Testis (tissue), 2 donors: ENCODE measurements at regions not wholly inside any gene's neighbourhood (a gene's known extent, or its start where the extent isn't known, plus 50 kb on each side); places are given as distances from the start of the nearest gene placed in this dataset.

Experiments used
- DNase-seq: peaks from one replicate; pipeline ENCODE4 v3.0.0-alpha.2; 2019
- H3K27ac ChIP-seq, 2 donors: fragments of 200-600 bp; sonication (generic); one replicate each; pipeline ENCODE4 v1.5.1; 2019
- H3K27me3 ChIP-seq: fragments of 200-600 bp; sonication (generic); one replicate; pipeline ENCODE4 v1.5.1; 2019
- H3K36me3 ChIP-seq: fragments of 200-600 bp; sonication (generic); one replicate; pipeline ENCODE4 v1.5.1; 2017; ENCODE audit warnings: low read depth; ENCODE audit errors: missing control alignments
- H3K4me1 ChIP-seq: fragments of 200-600 bp; sonication (generic); one replicate; pipeline ENCODE4 v1.5.1; 2019
- H3K4me3 ChIP-seq, 2 donors: fragments of 200-600 bp; sonication (generic); one replicate each; pipeline ENCODE4 v1.5.1; 2017 to 2019
- H3K9me3 ChIP-seq: fragments of 200-600 bp; sonication (generic); one replicate; pipeline ENCODE4 v1.5.1; 2017
- POLR2A ChIP-seq: fragments of 450-650 bp; IDR thresholded peaks from one replicate; pipeline ENCODE4 v1.6.1; 2017; ENCODE audit warnings: antibody characterized with exemption, mild to moderate bottlenecking, moderate library complexity
- WGBS, 2 donors: methylation state at CpG; one replicate each; pipeline ENCODE4 v1.1.5; 2018; 5-methylcytosine and 5-hydroxymethylcytosine counted together
- intact Hi-C: fragments of 100-400 bp; cut with DNase I; formaldehyde crosslinking; loops from one replicate; pipeline ENCODE4 v1.15.1; 2023; ENCODE audit warnings: low total_unique reads
- TF ChIP-seq, protein P1 (sequence below), 3 experiments: fragments of 450-650 bp in 2 of 3; fragments of 200-600 bp in 1 of 3; sonication (generic) in 1 of 3; IDR thresholded peaks; one replicate each; pipeline ENCODE4 v1.5.1; 2016 to 2019; ENCODE audit warnings: antibody characterized with exemption in 3 of 3, mild to moderate bottlenecking in 2 of 3, moderate library complexity in 1 of 3

DNA sequence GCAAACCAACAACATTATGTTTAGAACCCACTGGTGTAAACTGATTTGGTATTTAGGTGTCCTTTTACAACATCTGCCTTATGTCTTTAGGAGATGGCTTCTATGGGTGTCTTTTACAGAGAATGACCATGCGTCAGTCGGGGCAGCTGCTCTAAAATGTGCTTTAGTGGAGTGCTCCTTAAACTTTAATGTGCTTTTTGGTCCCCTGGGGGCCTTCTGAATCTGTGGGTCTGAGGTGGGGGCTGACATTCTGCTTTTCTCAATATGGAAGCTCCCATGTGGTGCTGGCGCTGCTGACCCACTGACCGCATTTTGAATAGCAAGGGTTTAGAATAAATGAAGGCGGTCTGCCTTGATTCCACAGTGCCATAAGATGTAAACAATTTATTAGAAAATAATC is 173.2 kb upstream of the B3GALT2 start:
- WGBS, 2 donors: 87 to 95% methylated on average over 5 of the region's 5 CpGs
- H3K4me3 ChIP-seq: no peak overlapping the region
- H3K9me3 ChIP-seq: no peaks in the 10 kb centered on the region
- TF ChIP-seq POLR2A: no peak
- TF ChIP-seq, protein P1, sequence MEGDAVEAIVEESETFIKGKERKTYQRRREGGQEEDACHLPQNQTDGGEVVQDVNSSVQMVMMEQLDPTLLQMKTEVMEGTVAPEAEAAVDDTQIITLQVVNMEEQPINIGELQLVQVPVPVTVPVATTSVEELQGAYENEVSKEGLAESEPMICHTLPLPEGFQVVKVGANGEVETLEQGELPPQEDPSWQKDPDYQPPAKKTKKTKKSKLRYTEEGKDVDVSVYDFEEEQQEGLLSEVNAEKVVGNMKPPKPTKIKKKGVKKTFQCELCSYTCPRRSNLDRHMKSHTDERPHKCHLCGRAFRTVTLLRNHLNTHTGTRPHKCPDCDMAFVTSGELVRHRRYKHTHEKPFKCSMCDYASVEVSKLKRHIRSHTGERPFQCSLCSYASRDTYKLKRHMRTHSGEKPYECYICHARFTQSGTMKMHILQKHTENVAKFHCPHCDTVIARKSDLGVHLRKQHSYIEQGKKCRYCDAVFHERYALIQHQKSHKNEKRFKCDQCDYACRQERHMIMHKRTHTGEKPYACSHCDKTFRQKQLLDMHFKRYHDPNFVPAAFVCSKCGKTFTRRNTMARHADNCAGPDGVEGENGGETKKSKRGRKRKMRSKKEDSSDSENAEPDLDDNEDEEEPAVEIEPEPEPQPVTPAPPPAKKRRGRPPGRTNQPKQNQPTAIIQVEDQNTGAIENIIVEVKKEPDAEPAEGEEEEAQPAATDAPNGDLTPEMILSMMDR (IDR thresholded peaks at IDR 0.05): no peak
- intact Hi-C loops: no loop called here
- H3K27ac ChIP-seq: no peak overlapping the region
- H3K36me3 ChIP-seq: no peaks in the 10 kb centered on the region
- no peaks in the 10 kb centered on the region for H3K4me1 ChIP-seq
- DNase-seq: no peak
- H3K27me3 ChIP-seq: no peaks in the 10 kb centered on the region

GRCh38 chr1:193358419-193358818 is 172.0 kb upstream of the B3GALT2 start:
- Histone ChIP-seq H3K4me1 (no peaks in the 10 kb centered on the region), H3K9me3 (no peaks in the 10 kb centered on the region), H3K4me3 (no peak overlapping the region), H3K36me3 (no peaks in the 10 kb centered on the region), H3K27ac (no peak overlapping the region), H3K27me3 (no peaks in the 10 kb centered on the region)
- DNase-seq: no peak
- TF ChIP-seq, protein P1 (IDR thresholded peaks at IDR 0.05): no peak
- no peak for TF ChIP-seq POLR2A
- 83% methylated on average over 3 of the region's 3 CpGs for WGBS, 2 donors
- intact Hi-C loops: no loop called here

GRCh38 chr1:193356249-193356648 is 169.8 kb upstream of the B3GALT2 start:
- Histone ChIP-seq H3K4me3 (no peak overlapping the region), H3K9me3 (no peaks in the 10 kb centered on the region), H3K36me3 (no peaks in the 10 kb centered on the region), H3K27me3 (no peaks in the 10 kb centered on the region), H3K27ac (no peak overlapping the region), H3K4me1 (no peaks in the 10 kb centered on the region)
- TF ChIP-seq, protein P1 (IDR thresholded peaks at IDR 0.05): no peak
- TF ChIP-seq POLR2A: no peak
- intact Hi-C loops: no loop called here
- no peak for DNase-seq
- WGBS, 2 donors: 68 to 84% methylated on average over 4 of the region's 4 CpGs

DNA sequence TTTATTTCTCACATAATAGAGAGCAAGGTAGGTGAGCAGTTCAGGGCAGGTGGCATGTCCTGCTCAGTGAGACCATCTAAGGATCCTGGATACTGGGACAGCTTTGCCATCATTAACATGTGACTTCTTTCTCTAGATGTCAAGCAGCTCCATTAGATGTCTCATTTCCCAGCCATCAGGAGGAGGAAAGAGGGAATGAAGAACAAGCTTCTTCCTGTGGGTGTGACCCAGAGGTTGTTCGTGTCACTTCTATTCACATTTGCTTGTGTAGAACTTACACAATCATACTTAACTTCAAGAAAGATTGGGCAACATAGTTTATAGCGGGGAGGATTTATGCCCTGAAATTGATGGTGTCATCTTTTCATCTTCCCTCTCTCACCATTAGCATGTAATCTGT is 169.2 kb upstream of the B3GALT2 start:
- no peaks in the 10 kb centered on the region for H3K36me3 ChIP-seq
- no peak for TF ChIP-seq POLR2A
- TF ChIP-seq, protein P1 (IDR thresholded peaks at IDR 0.05): no peak
- WGBS, 2 donors: 95 to 96% methylated on average over 2 of the region's 2 CpGs
- H3K4me3 ChIP-seq: no peak overlapping the region
- intact Hi-C loops: no loop called here
- no peak for DNase-seq
- no peaks in the 10 kb centered on the region for H3K4me1 ChIP-seq
- H3K9me3 ChIP-seq: no peaks in the 10 kb centered on the region
- H3K27me3 ChIP-seq: no peaks in the 10 kb centered on the region
- no peak overlapping the region for H3K27ac ChIP-seq

DNA sequence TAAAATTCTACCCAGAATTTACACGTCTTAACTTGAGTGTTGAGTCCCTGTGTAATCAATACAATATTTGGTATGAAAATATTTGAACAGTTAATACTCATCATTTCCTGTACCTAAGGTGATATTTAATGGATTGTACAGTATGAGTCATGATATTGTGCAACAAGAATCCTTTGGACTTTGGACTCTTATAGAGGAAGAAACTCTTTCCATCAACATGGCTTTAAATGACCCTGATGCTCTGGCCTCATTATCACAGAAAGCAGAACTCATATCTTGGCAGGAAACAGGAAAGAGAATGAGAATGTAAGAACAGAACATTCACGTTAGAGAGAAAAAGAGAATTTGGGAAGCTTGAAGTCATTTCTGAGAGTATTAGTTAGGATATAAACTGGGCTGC is 168.8 kb upstream of the B3GALT2 start:
- Histone ChIP-seq H3K36me3 (no peaks in the 10 kb centered on the region), H3K27ac (no peak overlapping the region), H3K9me3 (no peaks in the 10 kb centered on the region), H3K27me3 (no peaks in the 10 kb centered on the region), H3K4me1 (no peaks in the 10 kb centered on the region), H3K4me3 (no peak overlapping the region)
- 63 to 64% methylated on average over 2 of the region's 2 CpGs for WGBS, 2 donors
- DNase-seq: no peak
- intact Hi-C loops: no loop called here
- TF ChIP-seq POLR2A: no peak
- TF ChIP-seq, protein P1 (IDR thresholded peaks at IDR 0.05): no peak
